Inflammatory macrophage treated with lipopolysaccharide for 4 hours (primary cell): ENCODE measurements at regions not wholly inside any gene's neighbourhood (a gene's known extent, or its start where the extent isn't known, plus 50 kb on each side); places are given as distances from the start of the nearest gene placed in this dataset.
A peak's percentile ranks its signal among the peaks of the same experiment; 100 is the strongest.

Experiments
- DNase-seq: peaks from one replicate; pipeline ENCODE4 v3.0.0-alpha.2; 2020

DNA sequence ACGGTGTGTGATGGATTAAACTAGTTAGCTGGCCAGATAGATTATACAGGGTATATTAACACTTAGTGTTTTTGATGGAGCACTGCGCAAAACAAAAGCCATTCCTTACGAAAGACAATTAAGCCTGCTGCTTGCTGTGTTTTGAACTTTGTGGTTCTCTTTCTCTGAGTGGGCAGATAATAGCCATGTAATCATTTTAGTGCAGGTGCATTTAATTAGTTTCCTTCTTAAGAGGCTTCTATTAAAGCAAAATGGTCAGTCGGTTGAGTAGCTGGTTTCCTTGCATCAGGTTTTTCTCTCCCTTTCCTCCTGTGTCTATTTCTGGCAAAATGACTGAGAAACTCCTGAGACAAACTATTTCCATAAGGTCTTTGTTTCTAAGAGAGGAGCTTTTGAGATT, 512.5 kb downstream of the DMAC1 start:
- no peak for DNase-seq

DNA sequence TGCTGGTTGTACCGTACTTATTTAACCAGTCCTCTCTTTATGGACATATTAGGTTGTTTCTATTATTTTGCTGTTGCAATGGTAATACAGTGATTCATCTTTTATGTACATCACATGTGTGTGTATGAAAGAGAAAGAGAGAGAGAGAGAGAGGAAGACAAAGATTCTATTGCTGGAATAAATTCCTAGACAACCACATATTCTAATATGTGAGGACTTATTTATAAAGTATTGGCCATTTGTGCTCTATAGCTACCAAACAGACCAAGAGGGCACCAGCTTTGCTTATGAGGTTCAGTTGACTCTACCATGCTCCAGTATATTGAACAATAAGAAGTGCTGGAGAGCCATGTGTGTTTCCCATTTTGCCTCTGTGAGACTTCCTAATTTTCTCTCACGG, 513.5 kb downstream of the DMAC1 start:
- DNase-seq = no peak

DNA sequence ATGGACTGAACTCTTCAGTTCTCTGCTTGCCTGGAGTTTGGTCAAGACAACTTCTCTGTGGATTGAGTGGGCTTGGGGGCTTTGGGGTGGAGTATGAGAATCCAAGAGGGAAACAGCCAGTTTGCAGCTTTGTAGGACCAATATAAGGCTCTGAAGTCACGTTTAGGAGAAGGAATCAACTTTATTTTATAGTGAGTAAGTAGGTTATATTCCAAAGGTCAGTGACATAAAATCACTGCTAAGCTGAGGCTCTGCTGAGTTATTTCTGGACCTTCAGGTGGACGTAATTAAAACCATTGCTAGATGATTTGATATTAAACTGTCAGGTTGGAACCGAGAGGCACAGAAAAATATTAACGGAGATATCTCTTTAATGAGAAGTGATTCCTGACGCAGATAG, 514.4 kb downstream of the DMAC1 start:
- no peak for DNase-seq

DNA sequence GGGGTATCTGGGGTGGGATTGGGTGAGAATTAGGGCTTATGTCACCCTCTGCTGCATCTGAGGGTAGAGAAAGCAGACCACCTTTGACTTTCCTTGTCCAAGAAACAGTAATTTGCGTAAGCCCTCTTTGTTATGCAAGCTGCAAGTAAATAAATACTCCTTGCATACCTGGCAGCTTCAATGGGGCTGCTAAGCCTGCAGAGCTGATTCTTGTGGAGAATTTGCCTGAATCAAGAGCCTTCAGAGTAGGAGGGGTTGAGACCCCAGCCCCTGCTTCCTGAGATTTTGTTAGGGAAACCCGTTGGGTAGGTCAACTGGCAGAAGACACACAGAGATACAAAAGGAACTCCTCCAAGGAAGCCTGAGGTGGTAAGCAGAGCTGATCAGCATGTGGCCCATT, 515.1 kb downstream of the DMAC1 start:
- no peak for DNase-seq

DNA sequence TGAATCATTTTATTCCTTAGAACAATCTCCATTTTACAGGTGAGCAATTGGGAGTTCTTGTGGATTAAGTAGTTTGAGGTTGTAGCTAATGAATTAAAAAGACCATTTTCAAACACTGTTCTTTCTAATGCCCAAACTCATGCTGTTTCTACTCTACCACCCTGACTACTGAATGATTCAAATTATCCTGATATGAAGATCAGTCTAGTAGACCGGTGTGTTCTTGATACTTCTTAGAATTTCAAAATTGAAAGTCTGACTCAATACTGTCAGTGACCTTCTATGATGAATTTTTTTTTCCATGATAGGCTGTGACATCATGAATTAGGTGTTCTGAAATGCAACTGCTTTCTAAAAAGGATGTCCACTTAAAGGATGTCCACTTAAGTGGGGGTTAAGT, 515.5 kb downstream of the DMAC1 start:
- DNase-seq = no peak

DNA sequence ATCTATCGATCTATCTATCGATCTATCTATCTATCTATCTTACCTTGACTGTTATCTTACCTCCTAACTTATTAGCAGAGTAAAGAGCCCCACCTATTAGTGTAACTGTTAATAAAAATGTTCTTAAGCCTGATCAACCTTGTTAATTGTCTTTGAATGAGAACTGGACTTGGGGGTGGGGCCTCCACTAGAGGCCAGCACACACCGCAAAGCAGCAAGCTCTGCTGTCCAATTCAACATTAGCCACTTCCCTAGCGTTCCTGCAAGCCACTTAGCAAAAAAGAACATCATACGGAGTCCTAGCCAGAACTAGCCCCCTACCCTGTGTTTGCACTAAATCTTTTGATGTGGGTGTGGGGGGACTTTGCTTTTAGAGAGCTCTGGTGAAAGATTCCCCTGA, 515.8 kb downstream of the KDM4C start:
- no peak for DNase-seq

DNA sequence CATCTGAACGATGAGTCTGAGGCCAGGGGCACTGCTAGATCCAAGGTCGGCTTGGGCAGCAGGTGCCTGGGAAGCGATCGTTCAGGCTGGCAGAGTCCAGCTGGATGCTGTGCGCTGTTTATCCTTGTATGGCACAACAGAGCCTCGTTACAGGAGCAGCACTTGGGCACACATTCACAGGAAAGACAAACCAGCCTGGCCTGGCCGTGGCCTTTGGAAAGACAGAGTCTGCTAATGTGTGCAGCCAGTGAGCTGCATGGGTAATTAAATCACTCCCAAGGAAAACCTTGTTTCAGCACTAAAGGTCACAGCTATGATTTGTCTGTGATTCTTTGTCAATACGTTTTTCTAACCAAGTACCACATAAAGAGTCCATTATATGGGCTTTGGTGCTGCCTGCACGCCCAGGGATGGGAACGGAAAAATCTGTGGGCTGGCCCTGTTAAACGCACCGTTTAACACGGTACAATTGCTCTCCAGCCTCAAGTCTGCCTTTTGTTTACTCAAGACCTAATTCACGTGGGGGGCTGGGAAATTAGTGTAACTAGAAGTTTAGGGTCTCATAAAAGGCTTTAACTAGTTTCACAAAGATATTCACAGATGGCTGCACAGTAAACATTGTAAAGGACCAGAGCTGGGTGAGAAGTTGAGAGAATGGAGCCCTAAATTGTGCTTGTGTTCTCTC, 509.3 kb downstream of the KDM4C start:
- no peak for DNase-seq

DNA sequence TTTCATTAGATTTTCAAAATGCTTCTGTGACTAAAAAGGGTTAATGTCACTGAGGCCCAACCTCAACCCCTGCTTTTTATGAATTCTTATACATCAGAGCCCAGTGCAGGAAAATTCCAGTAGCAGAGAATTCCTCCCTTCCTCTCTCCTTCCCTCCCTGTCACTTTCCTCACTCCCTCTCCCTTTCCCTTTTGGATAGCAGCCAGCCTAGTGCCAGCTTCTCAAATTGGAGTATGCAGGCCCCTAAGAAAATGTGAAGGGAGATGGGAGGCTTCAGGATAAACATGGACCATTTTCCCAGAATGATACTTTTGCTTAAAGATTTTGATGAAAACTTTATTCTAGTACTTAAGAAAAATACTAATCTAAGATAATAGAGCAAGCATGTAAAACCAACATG, 507.4 kb downstream of the KDM4C start:
- no peak for DNase-seq

DNA sequence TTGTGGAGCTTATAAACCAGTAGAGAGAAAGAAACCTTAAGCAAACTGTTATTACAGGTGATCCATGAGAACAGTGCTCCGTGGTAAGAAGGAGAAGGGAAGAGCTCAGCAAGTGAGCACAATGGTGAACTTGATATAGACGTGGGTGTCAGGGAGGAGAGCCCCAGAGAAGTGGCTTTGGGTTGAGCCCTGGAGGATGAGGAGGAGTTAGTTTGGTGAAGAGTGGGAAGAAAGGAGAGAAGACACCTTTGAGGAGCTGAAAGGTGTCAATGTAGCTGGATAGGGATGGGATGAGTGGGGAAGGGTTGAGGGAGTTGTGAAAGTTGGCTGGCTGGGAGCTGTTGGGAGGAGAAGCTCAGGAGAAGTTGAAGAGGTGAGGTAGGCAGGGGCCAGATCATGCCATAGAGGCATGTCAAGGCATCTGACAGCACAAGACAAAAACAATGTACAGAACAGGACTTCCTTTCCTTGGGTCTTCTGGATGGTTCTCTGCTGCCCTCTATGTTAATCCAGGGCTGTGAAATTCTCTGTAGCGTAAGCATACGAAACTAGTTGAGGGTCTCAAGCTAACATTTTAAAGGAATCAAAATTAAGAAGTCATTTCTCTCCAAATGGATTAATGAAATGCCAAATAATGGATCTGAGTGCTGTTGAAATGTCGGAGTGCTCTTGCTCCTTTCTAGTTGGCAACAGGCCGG, 501.9 kb downstream of the KDM4C start:
- DNase-seq = no peak

DNA sequence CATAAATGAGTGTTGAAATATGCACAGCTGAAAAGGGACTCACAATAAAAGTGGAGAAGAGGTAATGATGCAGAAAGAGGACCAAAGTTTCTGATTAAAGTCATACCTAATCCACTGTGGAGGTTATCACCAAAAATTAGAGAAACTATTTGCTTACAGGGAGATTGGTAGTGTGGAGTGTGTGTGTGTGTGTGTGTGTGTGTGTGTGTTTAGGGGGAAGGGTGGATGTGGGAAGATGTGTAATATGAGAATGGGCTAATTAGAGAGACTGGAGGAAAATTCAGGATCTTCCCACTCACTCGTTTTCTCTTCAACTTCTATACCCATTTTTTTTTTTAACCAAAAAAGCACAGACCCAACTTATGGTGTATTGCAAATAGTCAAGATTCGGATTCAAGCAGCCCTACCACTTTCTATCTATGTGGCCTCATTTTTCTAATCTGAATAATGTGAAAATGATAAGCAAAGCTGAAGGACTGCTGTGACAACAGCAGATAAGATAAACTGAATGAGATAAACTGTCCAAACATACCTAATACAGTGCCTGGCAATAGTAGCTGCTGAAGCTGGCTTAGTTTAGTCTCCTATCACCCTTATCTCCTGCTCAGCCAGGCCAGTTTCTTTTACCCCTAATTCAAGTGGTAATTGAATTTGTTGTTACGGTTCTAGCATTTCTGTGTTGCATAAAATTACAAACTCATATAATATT, 501.1 kb downstream of the KDM4C start:
- no peak for DNase-seq

DNA sequence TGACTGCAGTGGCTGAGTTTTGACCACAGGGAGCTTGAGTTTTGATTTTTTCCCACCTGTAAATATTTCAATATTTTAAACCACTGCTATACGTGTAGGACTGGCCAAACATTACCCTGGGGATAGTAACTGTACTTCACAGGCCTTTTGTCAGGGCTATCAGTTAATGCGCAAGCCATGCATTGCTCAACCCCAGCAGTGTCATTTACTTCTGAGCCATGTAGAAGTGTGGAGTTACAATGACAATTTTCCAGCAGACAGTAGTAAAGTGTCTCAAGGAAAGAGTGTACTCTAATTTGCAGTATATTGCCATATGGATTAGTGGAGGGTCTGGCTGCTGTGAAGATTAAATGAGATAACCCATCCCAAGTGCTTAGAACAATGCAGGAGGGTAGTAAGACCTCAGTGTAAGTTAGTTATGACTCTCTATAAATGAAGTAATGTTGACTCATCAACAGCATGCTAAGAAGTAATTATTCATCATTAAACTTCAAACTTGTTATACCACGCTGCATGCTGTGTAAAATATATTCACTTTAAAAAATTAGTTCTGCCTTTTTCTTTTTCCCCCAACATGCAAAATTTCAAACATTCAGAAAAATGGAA, 489.2 kb downstream of the KDM4C start:
- no peak for DNase-seq

DNA sequence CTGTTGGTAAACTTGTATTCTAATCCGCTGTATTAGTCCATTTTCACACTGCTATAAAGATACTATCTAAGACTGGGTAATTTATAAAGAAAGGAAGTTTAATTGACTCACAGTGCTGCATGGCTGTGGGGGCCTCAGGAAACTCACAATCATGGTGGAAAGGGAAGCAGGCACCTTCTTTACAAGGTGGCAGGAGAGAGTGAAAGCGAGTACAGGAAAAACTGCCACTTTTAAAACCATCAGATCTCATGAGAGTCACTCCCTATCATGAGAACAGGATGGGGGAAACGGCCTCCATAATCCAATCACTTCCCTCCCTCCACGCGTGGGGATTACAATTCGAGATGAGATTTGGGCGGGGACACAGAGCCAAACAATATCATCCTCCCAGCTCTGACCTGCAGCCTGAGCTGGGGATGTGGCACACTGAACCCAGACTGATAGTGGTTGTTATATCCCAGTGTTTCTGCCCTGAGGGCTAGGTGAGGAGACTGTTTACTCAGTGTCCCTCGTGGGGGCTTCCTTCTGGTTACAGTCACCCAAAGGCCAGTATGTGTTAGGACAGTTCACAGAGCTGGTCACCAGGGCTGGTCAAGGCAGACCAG, 488.3 kb downstream of the KDM4C start:
- DNase-seq = no peak

DNA sequence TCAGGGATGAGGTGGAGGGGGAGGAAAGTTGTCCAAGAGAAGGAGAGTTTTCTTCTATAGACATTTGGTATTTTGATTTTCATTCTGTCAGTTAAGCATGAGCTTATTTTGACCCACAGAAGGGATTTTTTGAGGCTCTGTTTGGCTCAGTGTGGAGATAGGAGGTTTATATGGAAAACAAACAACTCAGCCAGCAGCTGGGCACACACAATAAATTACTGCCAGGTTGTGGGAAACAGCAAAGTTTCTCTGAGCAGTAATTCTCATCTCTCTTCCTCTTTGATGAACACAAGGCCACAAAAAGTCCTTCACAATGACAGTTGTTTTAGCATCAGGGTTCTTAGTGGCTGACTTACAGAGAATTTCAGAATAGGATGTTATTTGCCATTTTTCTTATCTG, 486.1 kb downstream of the KDM4C start:
- no peak for DNase-seq

DNA sequence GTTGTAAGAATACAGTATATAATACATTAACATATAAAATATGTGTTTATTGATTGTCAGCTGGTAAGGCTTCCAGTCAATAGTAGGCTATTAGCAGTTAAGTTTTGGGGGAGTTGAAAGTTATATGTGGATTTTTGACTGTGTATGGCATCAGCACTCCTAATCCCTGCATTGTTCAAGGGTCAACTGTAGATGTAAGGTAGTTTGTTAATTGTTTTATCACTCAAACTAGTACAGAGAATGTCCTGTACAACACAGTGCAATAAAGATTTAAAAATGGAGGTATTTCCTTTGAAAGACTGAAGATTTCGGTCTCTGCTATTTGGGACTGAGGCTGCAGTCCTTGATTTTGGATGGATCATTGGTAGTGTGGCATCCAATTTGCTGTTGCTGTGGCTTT, 484.4 kb downstream of the KDM4C start:
- no peak for DNase-seq

DNA sequence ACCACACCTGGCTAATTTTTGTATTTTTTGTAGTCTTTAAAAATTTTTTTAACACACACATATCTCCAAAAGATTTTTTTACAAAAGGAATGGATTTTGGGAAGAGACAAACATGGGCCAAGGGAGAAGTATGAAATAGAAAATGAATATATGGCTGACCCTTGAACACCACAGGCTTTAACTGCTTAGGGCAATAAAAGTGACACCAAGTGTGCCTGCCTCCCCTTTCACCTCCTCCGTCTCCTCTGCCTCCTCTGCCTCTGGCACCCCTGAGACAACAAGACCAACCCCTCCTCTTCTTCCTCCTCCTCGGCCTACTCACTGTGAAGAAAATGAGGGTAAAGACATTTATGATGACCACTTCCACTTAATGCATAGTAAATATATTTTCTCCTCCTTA, 483.9 kb downstream of the KDM4C start:
- no peak for DNase-seq

DNA sequence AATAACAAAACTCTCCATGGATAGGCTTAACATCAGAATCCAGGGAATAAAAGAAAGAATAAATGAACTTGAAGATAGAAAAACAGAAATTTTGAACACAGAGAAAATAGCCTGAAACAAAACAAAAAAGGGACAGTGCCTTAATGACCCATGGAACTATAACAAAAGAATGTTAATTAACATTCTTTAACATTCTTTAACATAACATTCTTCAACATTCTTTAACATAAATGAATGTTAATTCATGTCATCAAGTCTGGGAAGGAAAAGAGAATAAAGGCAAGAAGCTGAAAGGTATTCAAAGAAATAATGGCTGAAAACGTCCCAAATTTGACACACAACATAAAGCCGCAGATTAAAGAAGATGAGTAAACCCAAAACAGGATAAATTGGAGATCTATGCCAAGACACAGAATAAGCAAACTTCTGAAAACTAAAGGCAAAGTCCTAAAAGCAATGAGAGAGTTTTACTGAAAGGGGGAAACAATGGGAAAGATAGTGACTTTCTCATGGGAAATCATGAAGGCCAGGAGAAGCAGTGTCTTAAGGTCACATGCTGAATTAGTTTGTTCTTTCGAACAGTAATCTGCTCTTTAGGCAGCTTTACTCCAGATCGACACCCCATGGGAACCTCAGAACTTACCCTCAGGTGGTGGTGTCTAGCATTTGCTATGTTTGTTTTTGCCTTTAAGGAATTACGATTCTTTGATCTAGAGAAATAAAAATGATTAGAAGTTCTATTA, 483.0 kb downstream of the KDM4C start:
- no peak for DNase-seq

DNA sequence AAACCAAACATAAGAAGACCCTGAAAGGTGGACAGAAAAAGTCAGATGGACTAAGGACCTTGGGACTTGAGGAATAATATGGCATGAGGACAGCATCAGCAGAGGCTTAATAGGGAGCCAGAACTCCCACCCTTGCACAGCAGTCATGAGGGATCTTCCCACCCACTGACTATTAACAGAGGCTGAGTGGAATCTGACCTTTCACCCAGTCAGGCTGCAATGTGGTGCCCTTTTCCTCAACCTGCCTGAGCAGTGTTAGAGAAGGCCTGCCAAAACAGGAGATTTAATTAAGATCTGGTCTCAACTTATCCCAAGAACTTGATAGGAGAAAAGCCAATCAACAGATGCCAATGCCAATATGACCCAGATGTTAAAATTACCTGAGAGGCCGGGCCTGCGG, 481.9 kb downstream of the KDM4C start:
- DNase-seq = no peak

DNA sequence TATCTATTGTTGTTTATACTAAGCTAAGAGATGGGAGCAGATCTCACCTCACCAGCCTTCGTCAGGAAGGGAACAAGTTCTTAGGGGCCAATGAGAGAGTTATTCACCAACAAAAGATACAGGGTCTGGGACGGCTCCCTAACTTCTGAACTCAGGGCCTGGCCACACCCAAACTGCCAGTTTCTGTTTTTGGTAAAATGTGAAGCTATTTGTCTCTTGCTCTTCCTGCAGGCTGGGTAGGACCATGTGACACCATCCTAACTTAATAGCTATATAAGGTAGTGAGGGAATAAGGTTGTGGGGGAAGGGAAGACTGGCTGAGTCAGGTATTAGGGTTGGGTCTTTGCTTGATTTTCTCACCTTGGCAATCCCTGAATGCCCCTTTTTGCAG, 480.5 kb downstream of the KDM4C start:
- DNase-seq = no peak

DNA sequence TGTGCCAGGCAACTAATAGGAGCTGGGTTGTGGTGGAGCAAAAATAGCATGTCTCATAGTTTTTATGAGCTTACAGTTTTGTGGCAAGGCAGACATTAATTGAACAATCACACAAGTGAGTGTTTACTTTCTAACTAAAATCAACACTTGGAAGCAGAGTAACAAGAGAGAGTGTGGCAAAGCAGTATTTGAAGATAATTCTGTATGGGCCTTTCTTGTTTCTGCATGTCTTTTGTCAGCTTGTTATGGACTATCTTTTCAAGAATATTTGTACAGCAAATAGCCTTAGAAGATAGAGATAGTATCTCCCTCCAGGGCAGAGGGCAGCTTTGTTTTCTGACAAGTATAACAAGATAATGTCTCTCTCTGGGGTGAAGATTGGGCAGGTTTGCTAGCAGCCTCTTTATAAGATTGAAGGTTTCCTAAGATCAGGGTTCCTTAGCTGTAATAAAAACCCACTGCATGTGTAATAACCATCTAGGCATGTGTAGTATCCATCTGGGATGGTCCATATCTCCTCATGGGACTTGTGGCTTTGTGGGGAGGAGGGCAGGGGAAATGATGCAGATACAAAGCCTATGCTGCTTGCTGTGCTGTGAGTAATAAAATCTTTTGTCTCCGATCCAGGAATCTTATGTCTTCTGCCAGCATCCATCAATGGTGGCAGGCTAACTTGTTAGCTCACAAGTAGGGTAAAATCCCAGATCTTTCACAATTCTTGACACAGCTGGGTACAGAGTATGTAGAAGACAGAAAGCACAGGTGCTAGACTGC, 479.9 kb downstream of the KDM4C start:
- DNase-seq = no peak

DNA sequence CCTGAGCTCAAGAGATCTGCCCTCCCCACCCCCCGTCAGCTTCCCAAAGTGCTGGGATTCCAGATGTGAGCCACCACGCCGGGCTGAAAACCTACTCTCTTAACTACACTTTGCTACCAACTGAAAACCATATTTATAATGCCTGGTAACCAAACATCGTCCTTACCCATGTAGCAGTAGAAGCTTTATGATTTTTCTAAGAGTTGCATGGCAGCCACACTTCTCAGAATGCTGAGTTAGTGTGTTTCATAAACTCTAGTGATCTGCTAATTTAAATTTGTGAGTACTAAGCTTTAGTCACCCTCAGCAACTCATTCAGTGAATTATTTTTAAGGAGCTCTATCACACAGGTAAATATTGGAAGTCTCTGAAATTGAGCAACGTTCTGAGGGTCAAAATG, 478.4 kb downstream of the KDM4C start:
- DNase-seq = no peak

DNA sequence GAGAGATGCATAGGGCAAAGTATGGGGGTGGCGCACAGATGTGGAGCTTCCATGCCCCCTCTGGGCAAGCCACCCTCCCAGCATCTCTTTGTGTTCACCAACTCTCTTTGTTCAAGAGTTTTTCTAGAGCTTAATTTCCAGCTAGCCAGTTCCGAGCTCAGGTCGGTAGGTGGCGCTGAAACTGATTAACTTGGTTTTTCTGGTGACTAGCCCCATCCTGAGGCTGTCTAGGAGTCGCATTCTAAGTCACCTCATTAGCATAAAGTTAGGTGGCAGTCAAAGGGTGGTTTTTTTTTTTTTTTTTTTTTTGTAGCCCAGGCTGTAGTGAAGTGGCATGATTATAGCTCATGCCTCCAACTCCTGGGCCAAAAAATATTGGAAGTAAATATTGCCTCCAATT, 476.4 kb downstream of the KDM4C start:
- DNase-seq = peak; percentile 3

DNA sequence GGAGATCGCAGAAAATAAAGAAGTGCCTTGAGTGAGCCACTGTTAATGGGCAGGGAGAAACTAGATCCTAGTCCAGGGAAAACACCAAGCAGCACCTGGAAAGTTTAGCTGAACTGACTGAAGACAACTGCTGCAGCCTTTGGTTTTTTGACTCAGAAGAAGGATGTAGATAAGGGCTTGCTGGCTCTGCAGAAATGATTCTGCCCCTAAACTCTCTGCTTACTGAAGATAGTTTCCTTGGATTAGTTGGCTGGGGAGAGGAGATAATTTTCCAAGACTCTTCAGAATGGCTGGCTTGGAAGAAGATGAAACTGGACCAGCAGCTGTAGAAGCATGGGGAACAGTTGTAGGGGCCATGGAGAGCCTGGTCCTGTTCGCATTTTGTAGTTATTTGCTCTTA, 471.8 kb downstream of the KDM4C start:
- DNase-seq = no peak
